CD4-positive, alpha-beta T cell treated with Interleukin-1 beta for 1 hour (primary cell): ENCODE measurements at regions not wholly inside any gene's neighbourhood (a gene's known extent, or its start where the extent isn't known, plus 50 kb on each side); places are given as distances from the start of the nearest gene placed in this dataset.

Experiments used
- DNase-seq, 2 donors: peaks; one replicate each; pipeline ENCODE4 v3.0.0-alpha.2; 2020 to 2022

DNA sequence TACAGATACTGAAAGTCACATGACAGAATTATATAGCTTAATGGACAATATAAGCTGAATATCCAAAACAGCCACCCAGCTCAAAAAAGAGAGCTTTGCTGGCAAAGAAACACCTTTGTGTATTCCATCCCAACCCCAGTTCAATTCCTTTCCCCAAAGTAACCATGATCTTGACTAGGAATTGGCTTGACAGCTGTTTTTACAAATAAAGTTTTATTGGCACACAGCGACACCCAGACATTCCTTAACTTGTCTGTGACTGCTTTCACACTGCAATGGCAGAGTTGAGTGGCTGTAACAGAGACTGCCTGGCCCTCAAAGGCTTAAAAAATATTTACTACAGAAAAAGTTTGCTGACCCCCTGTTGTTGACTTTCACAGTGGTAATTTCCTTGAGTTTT lies 264.0 kb upstream of the TSHZ2 start:
- DNase-seq: no peak

DNA sequence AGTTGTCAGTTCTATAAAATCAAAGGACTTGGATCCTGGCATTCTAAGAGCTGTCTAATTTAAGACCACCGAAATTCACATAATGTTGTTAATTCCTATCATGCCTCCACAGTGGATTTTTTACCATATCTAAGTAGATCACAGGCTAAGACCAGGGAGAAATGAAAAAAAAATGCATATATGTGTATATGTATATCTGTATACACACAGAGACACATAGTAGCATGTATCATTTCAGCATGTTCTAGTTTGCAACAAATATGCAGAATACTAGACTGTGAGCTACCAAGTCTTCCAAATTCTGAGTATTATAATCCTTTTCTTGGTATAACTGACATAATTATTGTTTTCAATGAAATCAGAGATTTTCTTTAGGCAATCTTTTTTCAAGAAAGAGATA lies 267.6 kb upstream of the TSHZ2 start:
- DNase-seq: no peak

DNA sequence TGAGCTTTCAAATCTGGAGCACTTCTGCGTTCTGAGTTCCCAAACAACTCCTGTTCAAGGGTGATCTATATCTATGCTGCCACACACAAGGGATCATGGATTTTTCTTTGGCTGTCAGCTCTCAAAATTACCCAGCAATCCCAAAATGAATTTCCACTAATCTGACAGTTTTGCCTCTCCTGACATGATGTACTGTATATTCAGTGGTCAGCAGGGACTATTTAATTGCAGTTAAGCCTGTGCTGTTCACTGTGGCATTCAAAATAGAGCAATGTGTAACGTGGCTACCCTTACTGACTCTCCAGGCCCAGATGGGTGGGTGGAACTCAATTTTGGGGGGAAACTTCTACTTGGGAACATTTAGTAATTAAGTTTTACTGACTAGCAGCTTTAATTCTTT lies 283.8 kb upstream of the TSHZ2 start:
- DNase-seq: no peak

DNA sequence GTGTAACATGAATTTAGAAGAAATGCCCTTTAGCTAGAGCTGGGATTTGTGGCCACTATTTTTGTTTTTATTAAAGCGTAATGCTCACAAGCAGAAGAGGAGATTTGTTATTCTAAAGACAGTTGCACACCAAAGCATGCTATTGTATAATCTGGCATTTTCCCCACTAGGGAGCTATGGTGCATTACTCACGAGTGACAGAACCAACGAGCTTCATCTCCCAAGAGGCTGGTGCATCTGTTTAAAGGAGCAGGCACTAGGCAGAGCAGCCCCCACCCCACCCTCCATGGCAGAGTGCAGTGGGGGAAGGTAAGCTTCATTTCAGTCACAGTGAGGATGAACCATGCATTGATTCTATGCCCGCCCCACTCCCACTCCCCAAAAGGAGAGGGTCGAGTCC lies 287.3 kb upstream of the TSHZ2 start:
- no peak for DNase-seq

DNA sequence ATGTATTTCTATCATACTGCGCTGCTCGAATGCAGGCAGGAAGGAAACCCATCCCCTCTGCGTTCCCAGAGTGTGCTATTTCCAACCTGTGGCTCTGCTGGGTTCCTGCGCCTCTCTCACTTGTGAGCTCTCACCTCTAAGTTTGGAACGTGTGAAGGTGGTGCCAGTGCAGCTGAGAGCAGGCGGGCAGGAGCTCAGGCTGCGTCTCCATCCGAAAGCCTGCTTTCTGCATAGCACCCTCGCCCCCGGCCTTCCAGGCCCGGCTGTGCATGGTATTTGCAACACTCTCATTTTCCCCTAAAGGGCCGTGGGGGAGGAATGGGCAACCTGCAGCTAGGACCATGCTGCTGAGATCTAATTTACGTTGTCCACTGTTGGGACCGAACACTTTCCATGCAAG lies 288.0 kb upstream of the TSHZ2 start:
- DNase-seq: no peak

DNA sequence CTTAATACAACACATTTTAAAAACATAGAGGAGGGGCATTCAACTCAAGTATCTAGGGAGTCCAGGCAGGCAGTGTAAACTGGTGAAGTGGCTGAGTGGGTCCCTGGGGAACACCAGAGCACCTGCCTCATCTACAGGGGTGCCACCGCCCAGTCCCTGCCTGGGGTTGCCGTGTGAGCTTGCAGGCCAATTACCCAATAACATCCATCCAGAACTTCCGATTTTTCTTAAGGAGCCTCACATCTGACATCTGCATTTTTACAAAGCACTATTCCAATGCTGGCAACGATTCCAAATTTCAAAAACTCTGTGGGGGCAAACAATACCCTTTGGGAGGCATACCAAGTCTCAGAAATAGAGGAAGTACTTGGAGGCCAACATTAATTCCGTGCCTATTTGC lies 288.4 kb upstream of the TSHZ2 start:
- DNase-seq: no peak

DNA sequence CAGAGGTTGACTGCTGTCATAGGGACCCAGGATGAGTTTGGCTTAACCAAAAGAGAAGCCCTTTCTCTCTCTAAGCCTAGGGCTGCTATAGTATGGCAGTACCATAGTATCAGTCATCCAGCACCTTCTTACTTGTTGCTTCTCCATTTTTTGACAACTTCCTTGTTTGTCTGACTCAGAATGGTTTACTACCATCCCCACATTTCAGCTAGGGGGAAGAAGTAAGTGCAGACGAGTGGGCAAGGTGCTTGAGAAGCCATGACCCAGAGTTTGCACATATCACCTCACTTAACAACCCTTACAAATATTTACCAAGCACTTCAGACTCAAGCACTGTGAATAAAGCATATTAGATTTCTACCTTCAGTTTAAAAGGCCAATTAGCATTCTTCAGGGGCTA lies 289.9 kb upstream of the TSHZ2 start:
- no peak for DNase-seq

DNA sequence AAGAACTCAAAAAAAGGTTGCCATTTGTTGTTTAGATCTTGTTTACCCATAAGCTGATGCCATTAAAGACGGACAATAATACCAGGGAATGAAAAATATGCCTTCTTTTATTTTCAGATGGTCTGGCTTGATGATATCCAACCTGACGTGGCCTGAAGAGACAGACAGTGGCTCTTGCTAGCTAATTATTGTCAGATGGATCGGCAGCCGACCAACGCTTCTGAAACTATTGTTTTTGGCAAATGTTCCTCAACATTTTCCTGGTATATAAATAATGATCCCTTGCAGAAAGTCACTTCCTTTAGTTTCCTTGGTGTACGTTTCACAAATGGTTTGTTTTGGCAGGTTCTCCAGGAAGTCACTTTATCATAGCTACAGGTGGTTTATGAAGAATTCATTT lies 290.9 kb upstream of the TSHZ2 start:
- no peak for DNase-seq

DNA sequence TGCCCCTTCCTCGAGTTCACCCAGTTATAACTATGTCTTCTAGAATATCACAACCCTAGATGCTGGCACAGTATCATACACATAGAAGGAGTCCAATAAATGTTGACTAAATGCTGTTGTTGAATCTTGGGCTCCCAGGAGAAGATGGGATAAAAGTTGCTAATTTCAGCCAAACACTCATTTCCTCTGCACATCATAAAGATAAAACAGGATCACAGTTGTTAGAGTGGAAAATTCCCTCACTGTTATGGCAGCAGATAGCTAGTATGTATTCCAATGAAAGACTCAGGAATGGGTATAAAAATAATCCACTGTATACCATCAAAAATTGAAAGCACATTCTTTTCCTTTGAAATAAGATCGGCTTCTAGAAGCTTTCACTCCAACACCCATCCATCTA lies 294.9 kb upstream of the TSHZ2 start:
- DNase-seq: no peak

DNA sequence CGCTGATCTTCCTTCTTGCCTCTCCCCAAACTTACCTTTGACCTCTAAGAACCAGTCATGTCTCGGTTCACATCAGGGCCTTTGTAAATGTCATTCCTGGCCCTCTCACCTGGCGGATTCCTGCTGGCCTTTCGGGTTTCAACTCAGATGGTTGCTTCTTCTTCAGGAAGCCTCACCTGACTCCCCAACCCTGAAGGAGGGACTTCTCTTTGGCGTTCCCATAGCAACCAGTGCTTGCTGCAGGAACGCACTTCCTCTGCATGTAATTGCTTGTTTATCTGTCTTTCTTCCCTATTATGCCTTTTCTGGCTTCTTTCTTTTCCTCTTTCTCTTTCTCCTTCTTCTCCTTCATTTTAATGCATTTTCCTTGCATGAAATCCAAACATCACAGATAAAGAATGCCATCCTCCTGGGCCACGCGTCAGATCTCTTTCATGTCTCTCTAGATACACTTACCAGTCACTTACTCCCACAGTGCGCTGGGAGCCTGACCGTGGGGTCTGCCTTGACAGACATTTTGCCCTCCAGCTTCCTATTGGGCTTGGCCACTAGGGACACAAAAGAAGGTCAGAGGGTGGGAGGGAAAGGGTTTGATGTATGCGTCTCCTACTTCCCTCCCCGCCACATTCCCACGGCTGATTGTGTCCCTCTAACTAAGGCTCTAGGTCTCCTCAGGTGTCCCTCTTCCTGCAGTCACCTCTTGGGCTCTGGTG lies 295.7 kb upstream of the TSHZ2 start:
- peak in 1 of 2 donors; percentile 6 for DNase-seq

DNA sequence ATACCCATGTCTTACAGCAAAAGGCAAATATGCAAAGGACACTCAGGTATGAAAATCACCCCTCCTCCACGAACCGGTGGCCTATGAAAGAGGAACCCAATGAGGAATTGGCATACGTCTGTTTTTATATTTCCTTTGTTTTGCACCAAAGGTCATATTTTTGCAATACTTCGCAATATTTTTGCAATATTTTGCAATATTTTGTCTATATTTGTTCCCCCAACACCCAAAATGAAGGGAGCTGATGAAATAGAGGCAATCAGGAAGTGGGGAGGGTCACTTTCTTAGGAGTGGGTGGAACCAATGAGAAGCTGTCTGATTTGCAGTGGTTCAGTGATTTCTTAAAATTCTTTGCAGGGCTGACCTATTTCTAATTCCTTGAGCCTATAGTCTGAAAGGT lies 296.8 kb upstream of the TSHZ2 start:
- peak in 1 of 2 donors; percentile 2 for DNase-seq

DNA sequence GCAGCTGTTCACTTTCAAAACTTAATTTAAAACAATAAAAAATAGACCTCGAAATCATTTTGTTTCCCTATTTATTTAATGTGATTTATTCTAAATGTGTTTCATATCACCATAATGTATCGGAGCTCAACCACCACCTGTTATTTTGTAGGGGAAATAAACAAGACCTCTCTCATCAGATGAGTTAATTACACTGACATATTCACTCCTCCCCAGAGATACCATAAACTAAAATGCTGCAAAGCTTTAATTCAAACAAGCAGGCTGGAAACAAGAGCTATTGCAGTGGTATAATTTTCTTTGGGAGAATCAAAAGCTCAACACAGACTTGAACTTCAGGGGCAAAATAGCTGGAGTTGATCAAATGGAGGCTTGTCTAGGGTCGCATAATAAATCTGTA lies 303.5 kb upstream of the TSHZ2 start:
- DNase-seq: no peak

DNA sequence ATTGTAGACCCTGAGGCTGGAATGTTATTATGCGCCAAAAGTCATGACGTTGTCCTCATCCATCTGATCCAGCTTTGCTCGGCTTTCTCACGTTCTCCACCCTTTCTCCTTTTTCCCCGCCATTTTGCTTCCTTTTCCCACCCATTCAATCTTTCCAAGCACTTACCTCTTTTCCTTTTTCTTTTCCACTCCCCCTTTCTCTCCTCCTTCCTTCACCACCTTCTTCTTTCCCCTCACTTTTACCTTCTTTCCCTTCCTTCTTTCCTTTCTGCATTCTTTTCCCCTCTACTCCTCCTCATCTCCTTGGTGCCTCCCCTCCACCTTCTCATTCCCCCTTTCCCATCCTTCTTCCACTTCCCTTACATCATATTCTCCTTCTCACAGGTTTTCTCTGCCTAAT lies 304.8 kb upstream of the TSHZ2 start:
- DNase-seq: no peak

DNA sequence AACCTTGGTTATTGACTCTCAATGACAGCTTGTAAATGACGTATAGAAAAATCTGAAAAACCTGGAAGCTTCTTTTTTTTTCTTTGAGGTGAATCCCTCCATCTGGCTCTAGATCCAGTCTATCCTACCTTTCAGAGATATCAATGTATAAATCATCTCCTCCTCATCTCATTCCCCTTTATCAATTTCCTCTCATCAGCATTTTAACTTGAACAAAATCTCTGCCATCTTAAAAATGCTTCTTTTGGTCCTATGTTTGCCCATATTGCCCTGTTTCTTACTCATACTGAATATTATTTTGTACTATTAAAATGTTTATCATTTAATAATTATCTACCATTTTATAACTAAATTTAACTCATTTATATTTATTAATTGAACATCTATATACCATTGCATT lies 306.7 kb upstream of the TSHZ2 start:
- no peak for DNase-seq

DNA sequence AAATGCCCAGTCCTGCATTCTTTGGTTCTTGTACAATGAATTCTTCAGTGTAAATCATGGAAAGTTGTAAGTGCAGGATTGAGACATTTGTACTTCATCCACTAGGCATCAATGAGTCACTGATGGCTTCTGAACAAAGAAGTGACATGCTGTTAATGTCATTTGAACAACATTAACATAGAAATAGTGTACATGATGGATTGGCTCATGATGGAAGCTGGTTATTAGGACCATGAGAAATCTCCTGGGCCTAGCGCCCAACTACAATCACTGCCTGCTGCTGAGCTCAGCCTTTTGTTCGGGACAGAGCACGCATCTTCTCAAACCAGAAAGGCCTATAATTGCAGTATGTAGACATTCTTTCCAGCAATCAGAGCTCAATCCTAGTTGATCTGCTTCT lies 316.8 kb upstream of the TSHZ2 start:
- DNase-seq: no peak

DNA sequence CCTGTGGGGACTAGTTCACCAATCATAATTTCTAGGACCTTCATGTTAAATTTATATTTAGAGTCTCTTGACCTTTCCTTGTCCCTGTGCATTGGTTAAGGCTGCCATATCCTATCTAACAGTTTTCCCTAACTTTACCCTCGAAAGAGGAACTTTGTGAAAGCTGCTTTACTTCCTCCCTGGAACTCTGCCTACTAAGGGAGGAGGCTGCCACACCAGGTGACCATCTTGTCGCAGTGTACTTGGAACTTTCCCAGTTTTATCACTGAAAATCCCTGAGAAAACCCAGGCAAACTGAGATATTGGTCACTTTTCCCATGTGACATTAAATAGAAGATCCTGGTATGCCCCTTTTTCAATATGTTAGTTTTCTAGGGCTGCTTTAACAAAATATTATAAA lies 317.6 kb upstream of the TSHZ2 start:
- DNase-seq: no peak

DNA sequence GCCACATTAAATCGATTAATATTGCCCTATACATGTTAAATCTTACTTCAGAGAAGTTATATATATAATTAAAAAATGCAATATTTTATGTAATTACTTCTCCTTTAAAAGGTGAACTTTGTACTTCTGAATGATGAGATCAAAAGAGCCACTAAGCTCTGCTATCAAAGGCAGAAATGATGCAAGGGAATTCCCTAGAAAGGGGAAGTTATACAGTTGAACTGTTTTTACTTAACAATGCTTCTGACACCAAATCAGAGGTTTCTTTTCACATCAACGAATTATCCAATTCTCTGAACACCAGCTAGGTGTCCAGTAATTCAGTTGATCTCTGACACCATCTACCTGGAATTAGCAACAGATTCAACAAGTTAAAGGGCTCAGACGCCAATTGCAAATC lies 319.9 kb upstream of the TSHZ2 start:
- DNase-seq: no peak

DNA sequence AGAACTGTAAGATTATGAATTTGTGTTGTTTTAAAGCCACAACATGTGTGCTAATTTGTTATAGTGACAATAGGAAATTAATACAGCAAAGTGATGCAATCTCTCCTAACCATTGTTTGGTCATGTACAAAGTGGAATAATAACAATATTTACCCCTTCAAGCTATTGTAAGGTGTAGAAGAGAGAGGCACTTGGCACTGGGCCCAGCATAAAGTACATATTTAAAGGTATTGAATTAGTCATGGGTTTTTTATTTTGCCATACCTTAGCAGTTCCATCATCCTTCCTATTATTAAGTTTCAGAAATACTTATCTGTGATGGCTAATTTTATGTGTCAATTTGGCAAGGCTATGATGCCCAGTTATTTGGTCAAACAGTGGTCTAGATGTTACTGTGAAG lies 322.4 kb upstream of the TSHZ2 start:
- DNase-seq: no peak

DNA sequence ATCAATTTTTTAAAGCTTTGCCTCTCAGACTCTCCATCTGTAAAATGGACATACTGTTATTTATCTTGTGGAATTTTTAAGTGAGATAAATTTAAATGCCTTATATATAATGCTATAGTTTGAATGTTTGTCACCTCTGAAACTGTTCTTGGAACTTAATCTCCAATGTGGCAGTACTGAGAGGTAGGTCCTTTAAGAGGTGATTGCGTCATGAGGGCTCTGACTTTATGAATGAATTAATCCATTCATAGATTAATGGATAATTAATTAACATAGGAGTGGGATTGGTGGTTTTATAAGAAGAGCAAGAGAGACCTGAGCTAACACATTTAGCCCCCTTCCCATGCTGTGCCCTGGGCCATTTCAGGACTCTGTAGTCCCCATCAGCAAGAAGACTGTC lies 326.3 kb upstream of the TSHZ2 start:
- no peak for DNase-seq

DNA sequence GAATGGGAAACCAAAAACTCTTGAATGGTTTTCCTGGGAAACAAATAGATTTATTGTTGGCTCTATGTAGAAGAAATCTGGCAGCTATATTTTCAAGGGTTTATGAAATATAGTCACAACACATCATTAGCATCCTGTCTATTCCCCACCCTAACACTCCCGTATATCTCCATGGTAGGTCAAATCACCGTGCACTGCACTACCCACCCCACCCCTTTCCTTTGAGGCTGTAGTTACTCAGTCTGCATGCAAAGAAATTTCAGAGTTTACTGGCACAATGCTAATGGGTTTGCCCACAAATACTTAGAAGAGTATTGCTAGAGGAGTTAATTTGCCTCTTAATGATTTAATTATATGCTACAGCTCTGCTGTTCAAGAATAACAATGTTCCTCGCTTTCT lies 329.1 kb upstream of the TSHZ2 start:
- DNase-seq: no peak

DNA sequence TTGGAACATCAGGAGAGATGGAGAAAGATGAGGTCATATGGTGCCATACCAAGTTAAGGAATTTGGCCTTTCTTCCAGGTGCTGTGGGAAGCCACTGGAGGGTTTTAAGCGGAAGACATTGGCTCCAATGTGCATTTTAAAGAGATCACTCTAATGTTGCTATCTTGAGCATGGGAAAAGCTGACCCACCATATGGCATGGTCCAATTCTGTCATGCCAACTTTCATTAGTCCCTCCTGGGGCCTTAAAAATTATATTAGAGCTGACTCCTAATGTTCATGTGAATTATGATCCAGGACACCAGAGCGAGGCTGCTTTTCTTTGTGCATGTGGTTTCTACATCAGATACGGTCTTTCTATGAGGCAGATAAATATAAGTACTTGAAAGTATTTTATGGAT lies 335.0 kb upstream of the TSHZ2 start:
- no peak for DNase-seq

DNA sequence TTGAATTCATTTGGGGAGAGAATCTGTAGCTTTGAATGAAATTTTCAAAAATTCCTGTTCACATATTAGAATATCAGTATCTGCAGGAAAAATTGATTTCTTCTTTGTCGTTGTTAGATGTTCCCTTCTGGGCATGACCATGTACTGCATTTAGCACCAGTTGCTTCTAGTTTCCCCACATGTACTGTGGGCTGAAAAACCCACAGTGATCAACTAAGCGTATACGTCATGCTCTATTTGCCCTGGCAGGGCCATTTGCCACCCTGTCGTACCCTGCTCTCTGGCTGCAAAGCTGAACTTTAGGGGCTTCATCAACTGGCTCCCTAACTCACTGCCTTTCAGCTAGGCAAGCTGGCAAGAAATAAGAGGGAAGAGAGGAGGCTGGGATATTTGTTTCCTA lies 340.7 kb upstream of the TSHZ2 start:
- no peak for DNase-seq

DNA sequence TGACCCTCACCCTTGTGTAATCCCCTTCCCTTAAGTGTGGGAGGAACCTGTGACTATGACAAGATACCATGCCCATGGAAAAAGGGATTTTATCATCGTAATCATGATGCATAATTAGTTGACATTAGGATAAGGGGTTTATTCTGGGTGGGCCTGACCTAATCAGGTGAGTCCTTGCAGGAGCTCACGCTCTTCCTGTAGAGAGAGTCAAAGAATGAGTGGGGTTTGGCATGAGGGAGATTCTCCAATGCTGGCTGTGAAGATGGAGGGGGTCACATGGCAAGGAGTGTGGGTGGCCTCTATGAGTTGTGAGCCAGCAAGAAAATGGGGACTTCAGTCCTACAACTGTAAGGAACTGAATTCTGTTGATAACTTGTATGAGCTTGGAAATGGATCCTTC lies 342.0 kb upstream of the TSHZ2 start:
- no peak for DNase-seq

DNA sequence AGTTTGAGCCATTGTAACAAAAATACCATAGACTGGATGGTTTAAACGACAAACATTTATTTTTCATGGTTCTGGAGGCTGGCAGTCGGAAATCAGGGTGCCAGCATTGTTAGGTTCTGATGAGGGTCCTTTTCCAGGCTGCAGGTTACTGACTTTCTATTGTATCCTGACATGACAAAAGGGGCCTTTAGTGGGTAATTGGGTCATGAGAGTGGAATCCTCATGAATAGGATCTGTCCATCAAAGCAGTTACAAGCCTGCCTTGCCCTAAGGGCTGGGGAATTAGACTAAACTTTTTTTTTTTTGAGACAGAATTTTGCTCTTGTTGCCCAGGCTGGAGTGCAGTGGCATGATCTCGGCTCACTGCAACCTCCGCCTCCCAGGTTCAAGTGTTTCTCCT lies 347.9 kb upstream of the TSHZ2 start:
- DNase-seq: no peak

DNA sequence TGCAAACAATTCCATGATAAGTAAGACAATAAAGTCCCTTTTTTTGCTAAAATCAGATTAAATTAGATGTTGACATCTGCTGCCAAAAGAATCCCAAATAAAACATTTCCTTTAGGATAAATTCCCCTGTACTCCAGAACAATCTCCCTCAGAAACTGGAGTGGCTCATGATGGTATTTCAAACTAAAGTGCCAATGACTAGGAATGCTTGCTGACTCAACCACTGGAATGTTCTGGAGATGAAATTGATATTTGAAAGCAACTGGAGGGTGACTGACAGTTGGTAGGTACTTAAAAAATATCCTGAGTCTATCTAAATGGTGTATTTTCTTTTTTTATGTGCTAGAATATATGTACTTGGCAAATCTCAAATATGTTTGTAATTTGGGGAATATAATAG lies 350.1 kb upstream of the TSHZ2 start:
- no peak for DNase-seq

DNA sequence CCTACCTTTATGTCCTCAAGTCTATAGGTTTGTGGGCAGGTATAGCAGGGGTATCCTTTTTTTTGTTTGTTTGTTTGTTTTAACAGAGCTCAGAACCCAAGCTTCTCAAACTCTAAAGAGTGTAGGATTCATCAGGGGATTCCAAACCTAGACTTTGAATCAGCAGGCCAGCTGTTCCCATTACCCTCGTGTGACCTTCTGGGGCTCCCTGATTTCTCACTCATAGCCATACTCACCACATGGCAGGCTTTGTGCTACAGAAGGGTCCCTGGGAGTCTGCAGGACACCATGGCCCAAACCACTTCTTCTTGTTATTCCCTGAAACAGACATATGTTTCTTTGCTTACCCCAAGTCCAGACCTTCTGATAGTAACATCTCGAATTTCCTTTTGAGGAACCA lies 350.8 kb upstream of the TSHZ2 start:
- no peak for DNase-seq
